Stomach (tissue), 8 donors: ENCODE measurements at regions not wholly inside any gene's neighbourhood (a gene's known extent, or its start where the extent isn't known, plus 50 kb on each side); places are given as distances from the start of the nearest gene placed in this dataset.

Experiments used
- DNase-seq, 2 donors: peaks; one replicate each; pipeline versions ENCODE4 v3.0.0 to v3.0.0-alpha.2; 2013 to 2019
- H3K27ac ChIP-seq, 5 donors: fragments of 200-600 bp in 4 of 5; sonication (generic) in 4 of 5; one replicate each; pipeline ENCODE4 v1.5.1; 2013 to 2019; ENCODE audit warnings: mild to moderate bottlenecking in 1 of 5, moderate library complexity in 1 of 5
- H3K27me3 ChIP-seq, 3 donors: fragments of 200-600 bp; sonication (generic); one replicate each; pipeline ENCODE4 v1.5.1; 2017 to 2019; ENCODE audit warnings: mixed run types in 1 of 3
- H3K36me3 ChIP-seq, 4 donors: fragments of 200-600 bp; sonication (generic); 1 replicate in 3 of 4; 2 replicates in 1 of 4; pipeline ENCODE4 v1.5.1; 2016 to 2019
- H3K4me1 ChIP-seq, 4 donors: fragments of 200-600 bp; sonication (generic); one replicate each; pipeline ENCODE4 v1.5.1; 2016 to 2019
- H3K4me3 ChIP-seq, 4 donors: fragments of 200-600 bp; sonication (generic) in 3 of 4; one replicate each; pipeline ENCODE4 v1.5.1; 2016 to 2019; ENCODE audit warnings: mild to moderate bottlenecking in 1 of 4
- H3K9me3 ChIP-seq, 4 donors: fragments of 200-600 bp; sonication (generic); one replicate each; pipeline ENCODE4 v1.5.1; 2016 to 2019
- CTCF ChIP-seq, 7 experiments: fragments of 450-650 bp in 4 of 7; fragments of 200-600 bp in 3 of 7; sonication (generic) in 3 of 7; IDR thresholded peaks; one replicate each; pipeline ENCODE4 v1.5.1; 2016 to 2019; ENCODE audit warnings: antibody characterized with exemption in 7 of 7, control low read depth in 2 of 7, mild to moderate bottlenecking in 1 of 7
- EP300 ChIP-seq: sonication (generic); formaldehyde crosslinking; IDR thresholded peaks from one replicate; pipeline ENCODE4 v1.6.1; 2017; ENCODE audit warnings: antibody characterized with exemption
- POLR2A ChIP-seq, 4 donors: fragments of 450-650 bp; IDR thresholded peaks; one replicate each; pipeline ENCODE4 v1.6.1; 2016; ENCODE audit warnings: antibody characterized with exemption in 4 of 4, control low read depth in 2 of 4, mild to moderate bottlenecking in 1 of 4, moderate library complexity in 1 of 4
- POLR2AphosphoS5 ChIP-seq, 3 donors: sonication (generic); formaldehyde crosslinking; IDR thresholded peaks; one replicate each; pipeline ENCODE4 v1.6.1; 2016; ENCODE audit warnings: antibody characterized with exemption in 3 of 3
- WGBS, 5 donors: extraction: QIAGEN DNeasy Blood & Tissue Kit in 3 of 5; methylation state at CpG; one replicate each; pipeline versions ENCODE4 v1.1.5 to v1.1.7; 2013 to 2018; 5-methylcytosine and 5-hydroxymethylcytosine counted together
- intact Hi-C: fragments of 100-400 bp; cut with DNase I; formaldehyde crosslinking; loops from one replicate; pipeline ENCODE4 v1.15.1; 2023; ENCODE audit warnings: low total_unique reads
- donor health status: healthy with polysubstance abuse.
- donor health status: Bipolar disorder and iron deficiency.
- donor health status: healthy.

GRCh38 chr2:35614640-35615039, 740.9 kb upstream of the CRIM1 start:
- no peaks in the 10 kb centered on the region for H3K4me1 ChIP-seq
- H3K9me3 ChIP-seq = no peaks in the 10 kb centered on the region
- no peak overlapping the region for H3K4me3 ChIP-seq
- 69 to 83% (median 74%) methylated on average over 2 of the region's 2 CpGs for WGBS, 5 donors
- no peak for DNase-seq
- intact Hi-C loops = no loop called here
- H3K27ac ChIP-seq = no peak overlapping the region
- TF ChIP-seq POLR2AphosphoS5 (IDR thresholded peaks at IDR 0.05) = no peak
- TF ChIP-seq CTCF (IDR thresholded peaks at IDR 0.05) = no peak
- TF ChIP-seq EP300 = no peak
- no peak for TF ChIP-seq POLR2A (IDR thresholded peaks at IDR 0.05)
- no peaks in the 10 kb centered on the region for H3K36me3 ChIP-seq
- no peaks in the 10 kb centered on the region for H3K27me3 ChIP-seq

DNA sequence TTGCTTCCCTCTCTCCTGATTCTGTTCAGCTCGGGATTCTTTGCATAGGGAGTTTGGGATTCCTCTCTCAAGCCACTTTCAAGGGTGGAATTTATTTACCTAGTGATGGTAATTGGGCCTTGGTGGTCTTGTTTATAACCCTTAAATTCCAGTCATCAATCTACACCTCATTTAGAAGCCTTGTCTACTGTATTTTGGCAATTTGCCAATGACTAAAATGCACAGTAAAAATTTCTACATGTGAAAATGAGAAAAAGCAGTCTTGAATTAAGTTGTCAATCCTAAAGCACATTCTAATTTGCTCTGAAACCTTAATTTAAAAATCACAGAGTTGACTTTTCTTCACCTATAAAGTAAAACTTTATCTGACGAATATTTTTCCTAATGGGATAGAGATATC, 749.2 kb upstream of the CRIM1 start:
- H3K27ac ChIP-seq = no peak overlapping the region
- intact Hi-C loops = no loop called here
- no peak for TF ChIP-seq POLR2AphosphoS5 (IDR thresholded peaks at IDR 0.05)
- no peak for TF ChIP-seq CTCF (IDR thresholded peaks at IDR 0.05)
- TF ChIP-seq POLR2A (IDR thresholded peaks at IDR 0.05) = no peak
- TF ChIP-seq EP300 = no peak
- H3K4me1 ChIP-seq = no peaks in the 10 kb centered on the region
- H3K9me3 ChIP-seq = peaks cover 0 to 5% (median 0%) of the 10 kb centered on the region in 4 donors
- DNase-seq = no peak
- H3K4me3 ChIP-seq = no peak overlapping the region
- H3K27me3 ChIP-seq = no peaks in the 10 kb centered on the region
- H3K36me3 ChIP-seq = no peaks in the 10 kb centered on the region
- 34 to 54% (median 39%) methylated on average over 2 of the region's 2 CpGs for WGBS, 5 donors

DNA sequence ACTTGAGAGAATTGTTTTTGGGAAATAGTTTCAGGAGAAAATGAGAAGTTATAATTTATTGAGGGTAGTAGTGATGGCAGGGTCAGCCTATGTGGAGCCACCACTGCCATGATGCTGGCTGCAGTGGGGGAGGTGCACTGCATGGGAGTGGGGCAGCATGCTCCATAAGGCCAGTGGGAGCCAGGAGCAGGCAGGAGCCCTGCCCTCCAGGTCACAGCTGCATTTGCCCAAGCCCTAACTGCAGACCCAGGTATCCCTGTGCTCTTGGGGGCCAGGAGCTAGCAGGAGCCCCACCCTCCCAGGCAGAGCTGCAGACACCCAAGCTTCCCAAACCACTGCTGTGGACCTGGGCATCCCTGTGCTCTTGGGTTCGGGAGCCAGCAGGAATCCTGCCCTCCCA, 757.3 kb upstream of the CRIM1 start:
- H3K4me1 ChIP-seq = no peaks in the 10 kb centered on the region
- no peak for TF ChIP-seq EP300
- TF ChIP-seq POLR2AphosphoS5 (IDR thresholded peaks at IDR 0.05) = no peak
- TF ChIP-seq CTCF (IDR thresholded peaks at IDR 0.05) = no peak
- no peak for TF ChIP-seq POLR2A (IDR thresholded peaks at IDR 0.05)
- 60 to 86% (median 65%) methylated on average over 1 of the region's 1 CpG for WGBS, 5 donors
- no peaks in the 10 kb centered on the region for H3K36me3 ChIP-seq
- no peak for DNase-seq
- intact Hi-C loops = no loop called here
- no peaks in the 10 kb centered on the region for H3K27me3 ChIP-seq
- H3K9me3 ChIP-seq = peaks cover 0 to 32% (median 12%) of the 10 kb centered on the region in 4 donors
- H3K27ac ChIP-seq = no peak overlapping the region
- no peak overlapping the region for H3K4me3 ChIP-seq

- H3K9me3 ChIP-seq = peaks cover 0 to 9% (median 0%) of the 10 kb centered on the region in 4 donors
- H3K36me3 ChIP-seq = no peaks in the 10 kb centered on the region
- intact Hi-C loops = no loop called here
- no peak for TF ChIP-seq EP300
- TF ChIP-seq POLR2AphosphoS5 (IDR thresholded peaks at IDR 0.05) = no peak
- TF ChIP-seq POLR2A (IDR thresholded peaks at IDR 0.05) = no peak
- TF ChIP-seq CTCF (IDR thresholded peaks at IDR 0.05) = no peak
- 58 to 83% (median 70%) methylated on average over 1 of the region's 1 CpG for WGBS, 5 donors
- no peaks in the 10 kb centered on the region for H3K4me1 ChIP-seq
- no peaks in the 10 kb centered on the region for H3K27me3 ChIP-seq
- no peak for DNase-seq
- no peak overlapping the region for H3K4me3 ChIP-seq
- no peak overlapping the region for H3K27ac ChIP-seq
These were observed 763.7 kb upstream of the CRIM1 start for GRCh38 chr2:35591886-35592285.
